EL (cell line): ENCODE measurements at regions not wholly inside any gene's neighbourhood (a gene's known extent, or its start where the extent isn't known, plus 50 kb on each side); places are given as distances from the start of the nearest gene placed in this dataset.

Source experiments
- DNase-seq: peaks from one replicate; pipeline ENCODE4 v3.0.0-alpha.2; 2016

GRCh38 chr4:24666816-24667477, 82.6 kb upstream of the DHX15 start:
- no peak for DNase-seq

GRCh38 chr4:24668956-24669355, 84.6 kb upstream of the DHX15 start:
- no peak for DNase-seq

- DNase-seq: no peak
Measured at GRCh38 chr4:24669751-24670150, 85.4 kb upstream of the DHX15 start.

GRCh38 chr4:24671849-24672248, 87.5 kb upstream of the DHX15 start:
- no peak for DNase-seq

- no peak for DNase-seq
Measured at GRCh38 chr4:24672880-24673279, 88.5 kb upstream of the DHX15 start.

GRCh38 chr4:24674279-24674678, 89.9 kb upstream of the DHX15 start:
- DNase-seq: no peak

GRCh38 chr4:24675721-24676389, 91.5 kb upstream of the DHX15 start:
- no peak for DNase-seq

- DNase-seq: no peak
Measured at GRCh38 chr4:24677909-24678308, 93.6 kb upstream of the DHX15 start.

GRCh38 chr4:24680746-24681448, 96.5 kb upstream of the DHX15 start:
- no peak for DNase-seq

GRCh38 chr4:24683116-24683515, 98.8 kb upstream of the DHX15 start:
- no peak for DNase-seq

- peak; percentile 4 for DNase-seq
Measured at GRCh38 chr4:24686866-24687692, 102.7 kb upstream of the DHX15 start.

- no peak for DNase-seq
Measured at GRCh38 chr4:24688453-24688852, 104.1 kb upstream of the DHX15 start.

GRCh38 chr4:24689212-24689611, 104.9 kb upstream of the DHX15 start:
- DNase-seq: no peak

GRCh38 chr4:24690436-24690835, 104.9 kb upstream of the SOD3 start:
- peak; percentile 34 for DNase-seq

GRCh38 chr4:24693636-24694035, 101.7 kb upstream of the SOD3 start:
- no peak for DNase-seq

- no peak for DNase-seq
Measured at GRCh38 chr4:24700118-24700517, 95.3 kb upstream of the SOD3 start.

GRCh38 chr4:24701683-24702082, 93.7 kb upstream of the SOD3 start:
- DNase-seq: no peak

- DNase-seq: no peak
Measured at GRCh38 chr4:24702281-24702680, 93.1 kb upstream of the SOD3 start.

GRCh38 chr4:24703298-24703697, 92.1 kb upstream of the SOD3 start:
- no peak for DNase-seq

GRCh38 chr4:24704149-24704548, 91.2 kb upstream of the SOD3 start:
- DNase-seq: no peak

- no peak for DNase-seq
Measured at GRCh38 chr4:24705016-24705753, 90.2 kb upstream of the SOD3 start.

GRCh38 chr4:24713604-24714003, 81.8 kb upstream of the SOD3 start:
- DNase-seq: no peak

GRCh38 chr4:24719615-24720014, 75.8 kb upstream of the SOD3 start:
- DNase-seq: no peak
